ENCODE measurements at regions not wholly inside any gene's neighbourhood (a gene's known extent, or its start where the extent isn't known, plus 50 kb on each side); places are given as distances from the start of the nearest gene placed in this dataset.

- no peak overlapping the region for H3K4me3 ChIP-seq (ENCODE audit: low read length in 3 of 3)
- no peak overlapping the region for H3K9ac ChIP-seq (ENCODE audit: low read depth in 1 of 3, low read length in 3 of 3)
- H3K9me3 ChIP-seq (ENCODE audit: control insufficient read depth in 3 of 3, low read length in 3 of 3), result no peaks in the 10 kb centered on the region
- H3K27me3 ChIP-seq (ENCODE audit: control insufficient read depth in 3 of 3, insufficient read depth in 3 of 3, low read length in 3 of 3), result no peaks in the 10 kb centered on the region
- H3K27ac ChIP-seq (ENCODE audit: low read depth, low read length), result no peak overlapping the region
- H3K4me1 ChIP-seq (ENCODE audit: control insufficient read depth in 3 of 3, insufficient read depth in 3 of 3, low read length in 3 of 3), result no peaks in the 10 kb centered on the region
- H3K36me3 ChIP-seq (ENCODE audit: control insufficient read depth in 3 of 3, insufficient read depth in 3 of 3, low read length in 3 of 3), result no peaks in the 10 kb centered on the region
These were observed 592.0 kb upstream of the ADGRB3 start for GRCh38 chr6:68043122-68043398.

GRCh38 chr6:68042339-68043121 lies 592.6 kb upstream of the ADGRB3 start:
- H3K9me3 ChIP-seq (ENCODE audit: control insufficient read depth in 3 of 3, low read length in 3 of 3), result no peaks in the 10 kb centered on the region
- H3K9ac ChIP-seq (ENCODE audit: low read depth in 1 of 3, low read length in 3 of 3), result no peak overlapping the region
- H3K4me3 ChIP-seq (ENCODE audit: low read length in 3 of 3), result no peak overlapping the region
- H3K36me3 ChIP-seq (ENCODE audit: control insufficient read depth in 3 of 3, insufficient read depth in 3 of 3, low read length in 3 of 3), result no peaks in the 10 kb centered on the region
- no peaks in the 10 kb centered on the region for H3K27me3 ChIP-seq (ENCODE audit: control insufficient read depth in 3 of 3, insufficient read depth in 3 of 3, low read length in 3 of 3)
- H3K27ac ChIP-seq (ENCODE audit: low read depth, low read length), result no peak overlapping the region
- H3K4me1 ChIP-seq (ENCODE audit: control insufficient read depth in 3 of 3, insufficient read depth in 3 of 3, low read length in 3 of 3), result no peaks in the 10 kb centered on the region

GRCh38 chr6:68040780-68041179 lies 594.3 kb upstream of the ADGRB3 start:
- Histone ChIP-seq H3K36me3 (ENCODE audit: control insufficient read depth in 3 of 3, insufficient read depth in 3 of 3, low read length in 3 of 3) (no peaks in the 10 kb centered on the region), H3K4me1 (ENCODE audit: control insufficient read depth in 3 of 3, insufficient read depth in 3 of 3, low read length in 3 of 3) (no peaks in the 10 kb centered on the region), H3K9me3 (ENCODE audit: control insufficient read depth in 3 of 3, low read length in 3 of 3) (no peaks in the 10 kb centered on the region), H3K27me3 (ENCODE audit: control insufficient read depth in 3 of 3, insufficient read depth in 3 of 3, low read length in 3 of 3) (no peaks in the 10 kb centered on the region), H3K9ac (ENCODE audit: low read depth in 1 of 3, low read length in 3 of 3) (no peak overlapping the region), H3K27ac (ENCODE audit: low read depth, low read length) (no peak overlapping the region), H3K4me3 (ENCODE audit: low read length in 3 of 3) (no peak overlapping the region)

GRCh38 chr6:68040312-68040778 lies 594.7 kb upstream of the ADGRB3 start:
- no peak overlapping the region for H3K27ac ChIP-seq (ENCODE audit: low read depth, low read length)
- H3K9ac ChIP-seq (ENCODE audit: low read depth in 1 of 3, low read length in 3 of 3), result no peak overlapping the region

GRCh38 chr6:68039641-68040311 lies 595.3 kb upstream of the ADGRB3 start:
- no peaks in the 10 kb centered on the region for H3K9me3 ChIP-seq (ENCODE audit: control insufficient read depth in 3 of 3, low read length in 3 of 3)
- H3K4me3 ChIP-seq (ENCODE audit: low read length in 3 of 3), result no peak overlapping the region
- H3K4me1 ChIP-seq (ENCODE audit: control insufficient read depth in 3 of 3, insufficient read depth in 3 of 3, low read length in 3 of 3), result no peaks in the 10 kb centered on the region
- no peaks in the 10 kb centered on the region for H3K27me3 ChIP-seq (ENCODE audit: control insufficient read depth in 3 of 3, insufficient read depth in 3 of 3, low read length in 3 of 3)
- H3K9ac ChIP-seq (ENCODE audit: low read depth in 1 of 3, low read length in 3 of 3), result no peak overlapping the region
- H3K27ac ChIP-seq (ENCODE audit: low read depth, low read length), result no peak overlapping the region
- no peaks in the 10 kb centered on the region for H3K36me3 ChIP-seq (ENCODE audit: control insufficient read depth in 3 of 3, insufficient read depth in 3 of 3, low read length in 3 of 3)

More at GRCh38 chr6:68040312-68040778, 594.7 kb upstream of the ADGRB3 start:
- Histone ChIP-seq H3K9me3 (ENCODE audit: control insufficient read depth in 3 of 3, low read length in 3 of 3) (no peaks in the 10 kb centered on the region), H3K4me3 (ENCODE audit: low read length in 3 of 3) (no peak overlapping the region), H3K36me3 (ENCODE audit: control insufficient read depth in 3 of 3, insufficient read depth in 3 of 3, low read length in 3 of 3) (no peaks in the 10 kb centered on the region), H3K27me3 (ENCODE audit: control insufficient read depth in 3 of 3, insufficient read depth in 3 of 3, low read length in 3 of 3) (no peaks in the 10 kb centered on the region), H3K4me1 (ENCODE audit: control insufficient read depth in 3 of 3, insufficient read depth in 3 of 3, low read length in 3 of 3) (no peaks in the 10 kb centered on the region)

- Histone ChIP-seq H3K4me1 (ENCODE audit: control insufficient read depth in 3 of 3, insufficient read depth in 3 of 3, low read length in 3 of 3) (no peaks in the 10 kb centered on the region), H3K27ac (ENCODE audit: low read depth, low read length) (no peak overlapping the region), H3K4me3 (ENCODE audit: low read length in 3 of 3) (no peak overlapping the region), H3K36me3 (ENCODE audit: control insufficient read depth in 3 of 3, insufficient read depth in 3 of 3, low read length in 3 of 3) (no peaks in the 10 kb centered on the region), H3K9me3 (ENCODE audit: control insufficient read depth in 3 of 3, low read length in 3 of 3) (peaks cover 0 to 2% (median 0%) of the 10 kb centered on the region in 3 donors), H3K27me3 (ENCODE audit: control insufficient read depth in 3 of 3, insufficient read depth in 3 of 3, low read length in 3 of 3) (no peaks in the 10 kb centered on the region), H3K9ac (ENCODE audit: low read depth in 1 of 3, low read length in 3 of 3) (no peak overlapping the region)
These were observed 596.2 kb upstream of the ADGRB3 start for GRCh38 chr6:68038815-68039408.

- H3K27ac ChIP-seq (ENCODE audit: low read depth, low read length), result no peak overlapping the region
- no peak overlapping the region for H3K4me3 ChIP-seq (ENCODE audit: low read length in 3 of 3)
- H3K36me3 ChIP-seq (ENCODE audit: control insufficient read depth in 3 of 3, insufficient read depth in 3 of 3, low read length in 3 of 3), result no peaks in the 10 kb centered on the region
- H3K4me1 ChIP-seq (ENCODE audit: control insufficient read depth in 3 of 3, insufficient read depth in 3 of 3, low read length in 3 of 3), result no peaks in the 10 kb centered on the region
- no peaks in the 10 kb centered on the region for H3K27me3 ChIP-seq (ENCODE audit: control insufficient read depth in 3 of 3, insufficient read depth in 3 of 3, low read length in 3 of 3)
- H3K9ac ChIP-seq (ENCODE audit: low read depth in 1 of 3, low read length in 3 of 3), result no peak overlapping the region
- peaks cover 0 to 2% (median 0%) of the 10 kb centered on the region in 3 donors for H3K9me3 ChIP-seq (ENCODE audit: control insufficient read depth in 3 of 3, low read length in 3 of 3)
These were observed 602.9 kb upstream of the ADGRB3 start for GRCh38 chr6:68032217-68032616.

GRCh38 chr6:68031054-68031453 lies 604.0 kb upstream of the ADGRB3 start:
- no peak overlapping the region for H3K27ac ChIP-seq (ENCODE audit: low read depth, low read length)
- no peaks in the 10 kb centered on the region for H3K36me3 ChIP-seq (ENCODE audit: control insufficient read depth in 3 of 3, insufficient read depth in 3 of 3, low read length in 3 of 3)
- no peaks in the 10 kb centered on the region for H3K4me1 ChIP-seq (ENCODE audit: control insufficient read depth in 3 of 3, insufficient read depth in 3 of 3, low read length in 3 of 3)
- H3K4me3 ChIP-seq (ENCODE audit: low read length in 3 of 3), result no peak overlapping the region
- no peak overlapping the region for H3K9ac ChIP-seq (ENCODE audit: low read depth in 1 of 3, low read length in 3 of 3)
- H3K9me3 ChIP-seq (ENCODE audit: control insufficient read depth in 3 of 3, low read length in 3 of 3), result peaks cover 0 to 2% (median 0%) of the 10 kb centered on the region in 3 donors
- no peaks in the 10 kb centered on the region for H3K27me3 ChIP-seq (ENCODE audit: control insufficient read depth in 3 of 3, insufficient read depth in 3 of 3, low read length in 3 of 3)

- no peaks in the 10 kb centered on the region for H3K36me3 ChIP-seq (ENCODE audit: control insufficient read depth in 3 of 3, insufficient read depth in 3 of 3, low read length in 3 of 3)
- no peaks in the 10 kb centered on the region for H3K9me3 ChIP-seq (ENCODE audit: control insufficient read depth in 3 of 3, low read length in 3 of 3)
- H3K4me1 ChIP-seq (ENCODE audit: control insufficient read depth in 3 of 3, insufficient read depth in 3 of 3, low read length in 3 of 3), result no peaks in the 10 kb centered on the region
- no peak overlapping the region for H3K27ac ChIP-seq (ENCODE audit: low read depth, low read length)
- no peaks in the 10 kb centered on the region for H3K27me3 ChIP-seq (ENCODE audit: control insufficient read depth in 3 of 3, insufficient read depth in 3 of 3, low read length in 3 of 3)
- H3K9ac ChIP-seq (ENCODE audit: low read depth in 1 of 3, low read length in 3 of 3), result no peak overlapping the region
- H3K4me3 ChIP-seq (ENCODE audit: low read length in 3 of 3), result no peak overlapping the region
These were observed 608.6 kb upstream of the ADGRB3 start for GRCh38 chr6:68026483-68026882.

GRCh38 chr6:68025764-68026163 lies 609.3 kb upstream of the ADGRB3 start:
- Histone ChIP-seq H3K9ac (ENCODE audit: low read depth in 1 of 3, low read length in 3 of 3) (no peak overlapping the region), H3K36me3 (ENCODE audit: control insufficient read depth in 3 of 3, insufficient read depth in 3 of 3, low read length in 3 of 3) (no peaks in the 10 kb centered on the region), H3K4me1 (ENCODE audit: control insufficient read depth in 3 of 3, insufficient read depth in 3 of 3, low read length in 3 of 3) (no peaks in the 10 kb centered on the region), H3K4me3 (ENCODE audit: low read length in 3 of 3) (no peak overlapping the region), H3K27me3 (ENCODE audit: control insufficient read depth in 3 of 3, insufficient read depth in 3 of 3, low read length in 3 of 3) (no peaks in the 10 kb centered on the region), H3K9me3 (ENCODE audit: control insufficient read depth in 3 of 3, low read length in 3 of 3) (no peaks in the 10 kb centered on the region), H3K27ac (ENCODE audit: low read depth, low read length) (no peak overlapping the region)
